Ishikawa (cell line): ENCODE measurements at regions not wholly inside any gene's neighbourhood (a gene's known extent, or its start where the extent isn't known, plus 50 kb on each side); places are given as distances from the start of the nearest gene placed in this dataset.

Experiments used
- CEBPB ChIP-seq: IDR thresholded peaks from 2 replicates; pipeline ENCODE4 v1.6.1; 2012
- CREB1 ChIP-seq: IDR thresholded peaks from 2 replicates; pipeline ENCODE4 v1.6.1; 2012; ENCODE audit warnings: low read depth
- EGR1 ChIP-seq: IDR thresholded peaks from 2 replicates; pipeline ENCODE4 v1.6.1; 2012
- EP300 ChIP-seq: IDR thresholded peaks from 2 replicates; pipeline ENCODE4 v1.6.1; 2012; ENCODE audit warnings: borderline replicate concordance
- FOXM1 ChIP-seq: IDR thresholded peaks from 2 replicates; pipeline ENCODE4 v1.6.1; 2012; ENCODE audit warnings: low read depth, borderline replicate concordance
- MAX ChIP-seq: IDR thresholded peaks from 2 replicates; pipeline ENCODE4 v1.6.1; 2012
- NFIC ChIP-seq: IDR thresholded peaks from 2 replicates; pipeline ENCODE4 v1.6.1; 2012
- RAD21 ChIP-seq: IDR thresholded peaks from 2 replicates; pipeline ENCODE4 v1.6.1; 2012; ENCODE audit warnings: low read depth
- REST ChIP-seq: IDR thresholded peaks from 2 replicates; pipeline ENCODE4 v1.6.1; 2012; ENCODE audit warnings: low read depth, mild to moderate bottlenecking
- TAF1 ChIP-seq: IDR thresholded peaks from 2 replicates; pipeline ENCODE4 v1.6.1; 2012; ENCODE audit warnings: low read depth, mild to moderate bottlenecking
- TCF12 ChIP-seq: IDR thresholded peaks from 2 replicates; pipeline ENCODE4 v1.6.1; 2012; ENCODE audit warnings: low read depth
- TEAD4 ChIP-seq: IDR thresholded peaks from 2 replicates; pipeline ENCODE4 v1.6.1; 2012
- USF1 ChIP-seq: IDR thresholded peaks from 2 replicates; pipeline ENCODE4 v1.6.1; 2012
- YY1 ChIP-seq: IDR thresholded peaks from 2 replicates; pipeline ENCODE4 v1.6.1; 2012; ENCODE audit warnings: low read depth
- ZBTB7A ChIP-seq: IDR thresholded peaks from 2 replicates; pipeline ENCODE4 v1.6.1; 2012; ENCODE audit warnings: low read depth

GRCh38 chr13:75968103-75968838, 332.1 kb downstream of the LMO7 start:
- TF ChIP-seq CEBPB: no peak
- no peak for TF ChIP-seq FOXM1
- TF ChIP-seq EP300: no peak
- no peak for TF ChIP-seq RAD21
- TF ChIP-seq YY1: no peak
- no peak for TF ChIP-seq TEAD4
- no peak for TF ChIP-seq TCF12
- TF ChIP-seq ZBTB7A: no peak
- no peak for TF ChIP-seq MAX
- TF ChIP-seq USF1: no peak
- no peak for TF ChIP-seq TAF1
- no peak for TF ChIP-seq EGR1
- TF ChIP-seq CREB1: no peak
- TF ChIP-seq NFIC: no peak
- no peak for TF ChIP-seq REST

DNA sequence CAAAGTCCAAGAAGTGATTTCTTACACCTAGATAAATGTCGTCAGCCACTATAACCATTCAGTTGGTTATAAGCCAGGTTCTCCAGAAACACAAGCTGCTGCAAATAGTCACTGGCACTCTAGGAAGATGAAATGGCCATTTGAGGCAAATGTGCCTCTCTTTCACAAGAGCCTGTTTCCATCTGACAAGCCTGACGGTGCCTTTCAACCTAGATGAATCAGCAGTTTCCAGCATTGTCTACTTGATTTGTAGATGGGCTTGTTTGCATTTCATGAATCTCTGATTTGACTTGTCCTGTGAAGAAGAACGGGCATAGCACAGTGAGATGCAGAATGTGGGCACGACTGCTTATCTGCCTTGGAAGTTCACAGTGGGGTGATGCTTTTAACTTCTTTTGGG, 327.2 kb downstream of the LMO7 start:
- TF ChIP-seq TAF1: no peak
- TF ChIP-seq EGR1: no peak
- TF ChIP-seq RAD21: no peak
- no peak for TF ChIP-seq TEAD4
- TF ChIP-seq MAX: no peak
- no peak for TF ChIP-seq CEBPB
- no peak for TF ChIP-seq FOXM1
- TF ChIP-seq REST: no peak
- no peak for TF ChIP-seq USF1
- TF ChIP-seq CREB1: no peak
- no peak for TF ChIP-seq NFIC
- no peak for TF ChIP-seq TCF12
- TF ChIP-seq EP300: no peak
- TF ChIP-seq ZBTB7A: no peak
- TF ChIP-seq YY1: no peak

- TF ChIP-seq CREB1 (no peak), ZBTB7A (no peak), YY1 (no peak), MAX (no peak), TCF12 (no peak), EP300 (no peak), TEAD4 (no peak), EGR1 (no peak), RAD21 (no peak), REST (no peak), CEBPB (no peak), FOXM1 (no peak), TAF1 (no peak), USF1 (no peak), NFIC (no peak)
Observed at GRCh38 chr13:75961911-75962310, 325.8 kb downstream of the LMO7 start.
